GM18858 (cell line): ENCODE measurements at regions not wholly inside any gene's neighbourhood (a gene's known extent, or its start where the extent isn't known, plus 50 kb on each side); places are given as distances from the start of the nearest gene placed in this dataset.

Experiments used
- ATAC-seq: cut with Tn5 transposase; IDR thresholded peaks from one replicate; pipeline ENCODE4 v1.9.1; 2021; ENCODE audit not compliant: unreplicated experiment

DNA sequence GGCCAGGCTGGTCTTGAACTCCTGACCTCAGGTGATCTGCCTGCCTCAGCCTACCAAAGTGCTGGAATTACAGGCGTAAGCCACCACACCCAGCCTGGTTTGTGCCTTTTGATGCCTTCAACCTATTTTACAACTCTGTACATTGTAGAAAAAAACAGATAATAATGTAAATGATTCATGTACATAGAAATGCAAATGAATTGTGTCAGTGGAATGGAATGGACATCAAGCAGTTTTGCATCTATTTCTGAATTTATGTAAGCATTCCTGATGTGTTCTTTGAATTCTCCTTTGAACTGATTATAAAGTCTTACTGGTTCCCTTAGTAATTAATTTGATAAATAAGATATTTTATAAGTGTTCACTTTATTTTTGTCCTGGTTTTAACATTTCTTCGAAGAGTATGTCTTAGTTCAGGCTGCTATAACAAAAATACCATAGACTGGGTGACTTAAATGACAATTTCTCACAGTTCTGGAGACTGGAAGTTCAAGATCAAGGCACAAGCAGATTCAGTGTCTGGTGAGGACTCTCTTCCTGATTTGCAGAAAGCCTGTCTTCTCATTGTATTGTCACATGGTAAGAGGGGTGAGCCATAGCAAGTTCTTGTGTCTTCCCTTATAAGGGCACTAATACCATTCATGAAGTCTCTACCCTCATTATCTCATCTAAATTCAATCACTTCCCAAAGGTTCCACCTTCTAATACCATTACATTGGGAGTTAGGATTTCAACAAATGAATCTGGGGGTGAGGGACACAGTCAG is 162.2 kb upstream of the S100G start:
- no peak for ATAC-seq

DNA sequence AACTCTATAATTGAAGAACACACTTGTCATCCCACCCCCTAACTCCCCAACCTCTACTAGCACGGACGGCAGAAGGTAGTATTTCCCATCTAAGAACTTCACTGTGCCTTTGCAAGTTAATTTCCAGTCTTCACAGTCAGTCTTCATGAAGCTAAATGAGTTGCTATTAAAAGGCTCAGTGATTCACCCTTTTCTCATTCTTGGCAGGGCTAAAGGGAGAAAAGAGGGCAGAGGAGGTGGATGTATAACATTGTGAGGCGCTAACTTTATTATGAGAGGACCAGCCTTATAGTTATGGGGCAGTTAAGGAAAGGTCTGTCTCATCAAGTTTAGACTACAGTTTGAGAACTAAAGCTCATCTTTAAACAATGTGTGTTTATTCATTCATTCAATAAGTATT is 161.0 kb upstream of the S100G start:
- no peak for ATAC-seq

DNA sequence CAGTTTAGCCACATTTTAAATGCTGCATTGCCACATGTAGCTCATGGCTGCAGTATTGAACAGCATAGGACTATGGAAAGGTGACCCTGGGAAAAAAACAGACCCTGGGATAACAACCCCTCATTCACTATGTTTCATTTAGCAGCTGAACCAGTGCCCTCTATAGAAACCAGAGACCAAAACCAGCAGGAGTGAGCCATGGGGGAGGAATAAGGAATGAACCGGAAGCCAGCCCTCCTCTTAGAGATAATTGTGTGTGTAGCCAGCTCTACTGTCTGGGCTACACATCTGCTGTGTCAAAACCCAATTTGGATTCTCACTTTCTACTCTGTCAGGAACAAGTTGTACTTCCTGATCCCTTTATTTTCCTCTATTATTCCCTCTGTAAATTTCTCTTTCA is 158.5 kb upstream of the S100G start:
- no peak for ATAC-seq

GRCh38 chrX:16496175-16496574 is 153.8 kb upstream of the S100G start:
- ATAC-seq, result no peak

DNA sequence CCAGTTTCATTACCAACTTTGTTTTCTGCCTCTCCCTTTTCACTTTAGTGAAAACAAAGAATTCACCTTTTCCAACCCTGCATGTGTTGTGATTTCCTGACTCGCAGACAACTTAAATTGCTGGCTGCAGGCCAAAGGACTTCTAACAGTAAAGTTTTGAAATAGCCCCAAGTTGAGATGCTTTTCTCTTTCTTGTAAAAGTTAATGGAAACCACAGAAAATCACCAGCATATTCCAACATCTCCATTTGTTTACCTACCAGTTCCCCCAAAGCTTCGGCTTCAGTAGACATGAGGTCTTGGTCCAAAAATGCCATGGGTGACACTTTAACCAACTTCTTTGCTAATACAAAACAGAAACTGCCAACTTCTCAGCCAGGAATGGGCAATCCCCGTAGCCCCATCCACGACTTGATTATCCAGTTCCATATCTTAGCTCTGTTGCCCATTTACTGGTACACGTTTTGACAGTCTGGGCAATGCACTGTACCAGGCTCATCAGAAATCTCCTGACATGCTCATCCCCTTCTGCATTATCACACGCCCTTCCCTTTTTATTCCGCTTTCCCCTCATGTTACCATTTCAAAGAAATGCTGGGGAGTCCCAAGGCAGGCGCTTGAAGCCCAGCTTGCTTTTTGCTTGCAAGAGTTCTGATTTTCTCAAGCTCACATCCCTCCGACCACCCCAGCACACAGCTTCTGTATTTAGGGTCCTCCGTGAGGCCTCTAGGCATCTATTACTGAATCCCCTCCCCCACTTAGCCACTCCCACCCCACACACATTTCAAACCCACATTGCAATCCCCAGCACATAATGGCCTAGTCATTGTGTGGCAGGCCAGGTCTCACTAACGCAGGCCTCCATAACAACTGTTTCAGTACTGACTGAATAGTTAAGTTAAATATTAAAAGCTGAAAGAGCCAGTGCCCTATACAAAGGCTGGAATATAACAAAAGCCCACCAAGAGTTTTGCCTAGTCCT is 137.9 kb upstream of the S100G start:
- ATAC-seq, result no peak

GRCh38 chrX:16516232-16516876 is 133.6 kb upstream of the S100G start:
- ATAC-seq, result no peak

DNA sequence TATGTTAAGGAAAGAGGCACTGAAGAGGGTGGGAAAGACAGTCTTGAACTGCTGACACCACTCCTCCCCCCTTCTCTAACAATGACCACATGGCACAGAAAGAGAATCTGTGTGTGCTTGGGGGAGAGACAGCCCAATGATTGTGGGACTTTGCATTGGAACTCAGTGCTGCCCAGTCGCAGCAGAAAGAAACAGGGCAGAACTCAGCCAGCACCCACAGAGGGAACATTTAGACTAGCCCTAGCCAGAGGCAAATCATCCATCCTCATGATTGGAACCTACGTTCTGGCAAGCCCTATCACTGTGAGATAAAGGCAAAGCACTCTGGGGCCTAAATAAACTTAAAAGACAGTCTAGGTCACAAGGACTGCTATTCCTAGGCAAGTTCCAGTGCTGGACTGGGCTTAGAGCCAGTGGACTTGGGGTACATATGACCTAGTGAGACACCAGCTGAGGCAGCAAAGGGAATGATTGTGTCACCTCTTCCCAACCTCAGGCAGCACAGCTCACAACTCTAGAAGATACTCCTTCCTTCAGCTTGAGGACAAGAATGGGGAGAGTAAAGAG is 132.8 kb upstream of the S100G start:
- no peak for ATAC-seq

DNA sequence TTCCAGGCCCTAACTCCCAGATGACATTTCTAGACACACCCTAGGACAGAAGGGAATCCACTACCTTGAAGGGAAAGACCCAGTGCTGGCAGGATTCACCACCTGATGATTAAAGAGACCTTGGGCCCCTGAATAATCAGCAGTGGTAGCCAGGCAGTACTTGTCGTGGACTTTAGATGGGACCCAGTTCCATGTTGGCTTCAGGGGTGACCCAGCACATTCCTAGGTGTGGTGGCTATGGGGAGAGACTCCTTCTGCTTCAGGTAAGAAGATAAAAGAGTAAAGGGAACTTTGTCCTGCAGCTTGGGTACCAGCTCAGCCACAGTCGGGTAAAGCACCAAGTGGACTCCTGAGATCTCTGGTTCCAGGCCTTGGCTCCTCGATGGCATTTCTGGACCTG is 131.8 kb upstream of the S100G start:
- ATAC-seq, result no peak

- ATAC-seq, result no peak
Measured at GRCh38 chrX:16524316-16524715, 125.6 kb upstream of the S100G start.

- ATAC-seq, result no peak
Measured at GRCh38 chrX:16526003-16526402, 124.0 kb upstream of the S100G start.

DNA sequence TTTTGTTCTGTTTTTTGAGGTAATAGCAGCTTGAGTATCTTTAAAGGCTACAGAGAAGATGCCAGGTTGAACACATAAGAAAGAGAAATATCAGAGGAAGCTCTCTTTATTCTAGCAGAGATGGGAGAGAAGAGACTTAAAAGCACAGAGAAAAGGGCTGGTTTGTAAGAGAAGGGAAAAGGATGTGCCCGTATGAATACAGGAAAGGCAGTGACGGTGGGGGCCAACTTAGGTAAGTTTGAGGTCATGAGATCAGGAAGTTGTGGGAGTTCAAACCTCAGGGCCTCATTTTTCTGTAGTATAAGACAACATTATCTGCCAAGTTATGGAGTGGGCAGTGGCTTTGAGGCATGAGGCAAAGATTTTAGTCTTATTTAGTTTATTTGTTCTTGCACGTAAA is 121.3 kb upstream of the S100G start:
- no peak for ATAC-seq
